IPS DF 19.7 (cell line): ENCODE measurements at regions not wholly inside any gene's neighbourhood (a gene's known extent, or its start where the extent isn't known, plus 50 kb on each side); places are given as distances from the start of the nearest gene placed in this dataset.
"Not testable (repeated sequence)": the region's sequence is repeated elsewhere in the genome, so short reads cannot be mapped to it uniquely, and the experiment has no call there.

Source experiments
- DNase-seq: peaks from one replicate; pipeline ENCODE4 v3.0.0-alpha.2; 2013; ENCODE audit warnings: low read depth, low spot score

- DNase-seq, result no peak
Observed at GRCh38 chr21:19981938-19982337, 1016.3 kb upstream of the NCAM2 start.

GRCh38 chr21:19986396-19986795, 1011.8 kb upstream of the NCAM2 start:
- no peak for DNase-seq

GRCh38 chr21:19987671-19988070, 1010.5 kb upstream of the NCAM2 start:
- no peak for DNase-seq

- DNase-seq, result no peak
Observed at GRCh38 chr21:19992540-19992939, 1005.7 kb upstream of the NCAM2 start.

GRCh38 chr21:19993268-19993667, 1004.9 kb upstream of the NCAM2 start:
- DNase-seq, result no peak

- DNase-seq, result no peak
Observed at GRCh38 chr21:19995253-19995652, 1003.0 kb upstream of the NCAM2 start.

GRCh38 chr21:19998453-19998852, 999.8 kb upstream of the NCAM2 start:
- DNase-seq, result no peak

- no peak for DNase-seq
Observed at GRCh38 chr21:19999369-20000272, 998.6 kb upstream of the NCAM2 start.

- no peak for DNase-seq
Observed at GRCh38 chr21:20004367-20004766, 993.8 kb upstream of the NCAM2 start.

- no peak for DNase-seq
Observed at GRCh38 chr21:20010691-20011200, 987.5 kb upstream of the NCAM2 start.

GRCh38 chr21:20013851-20014250, 984.4 kb upstream of the NCAM2 start:
- no peak for DNase-seq

GRCh38 chr21:20016435-20017005, 981.7 kb upstream of the NCAM2 start:
- no peak for DNase-seq

- DNase-seq, result no peak
Observed at GRCh38 chr21:20020026-20020425, 978.2 kb upstream of the NCAM2 start.

- DNase-seq, result no peak
Observed at GRCh38 chr21:20023193-20023592, 975.0 kb upstream of the NCAM2 start.

- DNase-seq, result no peak
Observed at GRCh38 chr21:20024741-20025140, 973.5 kb upstream of the NCAM2 start.

GRCh38 chr21:20026543-20026942, 971.7 kb upstream of the NCAM2 start:
- no peak for DNase-seq

GRCh38 chr21:20030390-20030789, 967.8 kb upstream of the NCAM2 start:
- no peak for DNase-seq

- DNase-seq, result no peak
Observed at GRCh38 chr21:20031807-20032206, 966.4 kb upstream of the NCAM2 start.

GRCh38 chr21:20040768-20041167, 957.4 kb upstream of the NCAM2 start:
- no peak for DNase-seq

GRCh38 chr21:20045197-20045596, 953.0 kb upstream of the NCAM2 start:
- DNase-seq, result no peak

- DNase-seq, result not testable (repeated sequence)
Observed at GRCh38 chr21:20048130-20048837, 949.9 kb upstream of the NCAM2 start.

GRCh38 chr21:20083336-20083735, 914.9 kb upstream of the NCAM2 start:
- no peak for DNase-seq
